GM12878 (cell line): ENCODE measurements at regions not wholly inside any gene's neighbourhood (a gene's known extent, or its start where the extent isn't known, plus 50 kb on each side); places are given as distances from the start of the nearest gene placed in this dataset.

ENCODE experiments used
- ATAC-seq: fragments of 200-7000 bp; cut with Tn5 transposase; 3 replicates; pipeline ENCODE4 v1.9.1; 2020; ENCODE audit warnings: mild to moderate bottlenecking, moderate library complexity
- BruUV-seq: library from RNA; stranded (reverse); fragments of 400-500 nt; replicated peaks from 2 replicates; lab custom pipeline; 2021; lab: Mats Ljungman, UMichigan
- CTCF ChIA-PET: fragments of 300-600 bp; sonication (Branson Sonifier 250); formaldehyde crosslinking; extraction: SDS; loops from one replicate; lab custom pipeline; 2021; ENCODE audit warnings: inconsistent platforms; lab: Yijun Ruan, JAX
- POLR2A ChIA-PET: fragments of 350-600 bp; formaldehyde crosslinking; extraction: SDS; loops from one replicate; lab custom pipeline; 2021; ENCODE audit warnings: inconsistent platforms; lab: Charles Lee
- RAD21 ChIA-PET: fragments of 300-600 bp; sonication (Branson Sonifier 250); formaldehyde crosslinking; loops from one replicate; lab custom pipeline; 2023; ENCODE audit warnings: antibody characterized with exemption; ENCODE audit not compliant: unreplicated experiment; lab: Charles Lee
- SMC1A ChIA-PET: fragments of 300-600 bp; sonication (Branson Sonifier 250); formaldehyde crosslinking; loops from one replicate; lab custom pipeline; 2023; ENCODE audit not compliant: unreplicated experiment, uncharacterized antibody; lab: Charles Lee
- DNase-seq: peaks from one replicate; pipeline ENCODE4 v3.0.0-alpha.2; 2011; ENCODE audit warnings: low read depth, low spot score
- FAIRE-seq: peaks from 3 replicates; lab custom pipeline; 2011; peaks lifted over from hg19 to GRCh38; lab: Jason Lieb, UNC
- H2AFZ ChIP-seq: 2 replicates; pipeline ENCODE4 v1.6.0; 2011; ENCODE audit warnings: low read depth, low read length, control low read depth; ENCODE audit not compliant: control insufficient read depth
- H3K27ac ChIP-seq: 2 replicates; pipeline ENCODE4 v1.5.1; 2011; ENCODE audit warnings: control low read depth; ENCODE audit not compliant: control insufficient read depth, insufficient read depth
- H3K27me3 ChIP-seq, 2 experiments: replicated peaks in 1 of 2; 2 replicates each; pipeline versions ENCODE4 v1.6.0 to v1.6.1; 2011; ENCODE audit warnings: low read length in 1 of 2; ENCODE audit not compliant: control insufficient read depth in 2 of 2, insufficient read depth in 2 of 2
- H3K36me3 ChIP-seq, 2 experiments: 2 replicates each; pipeline ENCODE4 v1.5.1; 2011; ENCODE audit warnings: low read length in 1 of 2; ENCODE audit not compliant: control insufficient read depth in 2 of 2, insufficient read depth in 2 of 2
- H3K4me1 ChIP-seq: 2 replicates; pipeline ENCODE4 v1.6.1; 2011; ENCODE audit warnings: mild to moderate bottlenecking, low read length, moderate library complexity, mixed read lengths; ENCODE audit not compliant: control insufficient read depth, insufficient read depth
- H3K4me2 ChIP-seq: 2 replicates; pipeline ENCODE4 v1.6.0; 2011; ENCODE audit warnings: control low read depth; ENCODE audit not compliant: control insufficient read depth, insufficient read depth
- H3K4me3 ChIP-seq: fragments of 200-600 bp; sonication (generic); 2 replicates; pipeline ENCODE4 v1.5.1; 2016
- H3K79me2 ChIP-seq: 2 replicates; pipeline ENCODE4 v1.6.0; 2011; ENCODE audit warnings: low read length; ENCODE audit not compliant: control insufficient read depth, insufficient read depth
- H3K9ac ChIP-seq: 2 replicates; pipeline ENCODE4 v1.8.0; 2011; ENCODE audit warnings: low read length, control low read depth, mixed read lengths; ENCODE audit not compliant: control insufficient read depth, insufficient read depth
- H3K9me3 ChIP-seq: replicated peaks from 3 replicates; pipeline ENCODE4 v1.5.1; 2011; ENCODE audit warnings: mild to moderate bottlenecking, low read length; ENCODE audit not compliant: control insufficient read depth, insufficient read depth
- H4K20me1 ChIP-seq: 2 replicates; pipeline ENCODE4 v1.6.0; 2011; ENCODE audit not compliant: control insufficient read depth, insufficient read depth
- FOXM1 ChIP-seq: IDR thresholded peaks from 2 replicates; pipeline ENCODE4 v1.6.1; 2012; ENCODE audit warnings: low read depth, mild to moderate bottlenecking, inconsistent platforms, low read length, moderate library complexity
- JUND ChIP-seq: IDR thresholded peaks from 2 replicates; pipeline ENCODE4 v1.6.1; 2012; ENCODE audit warnings: low read depth, mild to moderate bottlenecking, low read length, improper control_type of control experiment, moderate library complexity
- RBBP5 ChIP-seq: fragments of 200-600 bp; sonication (generic); conservative IDR thresholded peaks from 2 replicates; pipeline ENCODE4 v1.6.1; 2016
- RUNX3 ChIP-seq: IDR thresholded peaks from 2 replicates; pipeline ENCODE4 v1.6.1; 2012; ENCODE audit warnings: low read length, inconsistent platforms
- ZBED1 ChIP-seq: IDR thresholded peaks from 2 replicates; pipeline ENCODE4 v1.6.1; 2016; ENCODE audit warnings: borderline replicate concordance
- ZBTB40 ChIP-seq: fragments of 450-650 bp; IDR thresholded peaks from 2 replicates; pipeline ENCODE4 v1.6.1; 2016; ENCODE audit warnings: mild to moderate bottlenecking, moderate library complexity, borderline replicate concordance
- ZNF592 ChIP-seq: fragments of 450-650 bp; IDR thresholded peaks from 2 replicates; pipeline ENCODE4 v1.6.1; 2017; ENCODE audit warnings: mild to moderate bottlenecking, moderate library complexity
- WGBS: methylation state at CpG from one replicate; pipeline ENCODE4 v1.1.6; 2016; ENCODE audit warnings: low lambda C conversion rate; ENCODE audit not compliant: insufficient replicate concordance, insufficient coverage; ENCODE audit errors: missing lambda C conversion rate; 5-methylcytosine and 5-hydroxymethylcytosine counted together
- in situ Hi-C: fragments of 300-500 bp; cut with MboI; formaldehyde crosslinking; loops from 9 replicates; pipeline ENCODE4 v1.14.3; 2018; ENCODE audit warnings: mixed read lengths
- intact Hi-C: fragments of 100-400 bp; cut with micrococcal nuclease; formaldehyde crosslinking; loops from one replicate; pipeline ENCODE4 v1.14.2; 2022; ENCODE audit not compliant: unreplicated experiment
- TF ChIP-seq, protein P1 (sequence below): fragments of 150-350 bp; IDR thresholded peaks from 2 replicates; pipeline ENCODE4 v1.6.1; 2016; ENCODE audit warnings: low read depth, low read length
- TF ChIP-seq, protein P2 (sequence below): IDR thresholded peaks from 2 replicates; pipeline ENCODE4 v1.6.1; 2011; ENCODE audit warnings: mild to moderate bottlenecking, low read depth, low read length, moderate library complexity; ENCODE audit not compliant: insufficient replicate concordance

DNA sequence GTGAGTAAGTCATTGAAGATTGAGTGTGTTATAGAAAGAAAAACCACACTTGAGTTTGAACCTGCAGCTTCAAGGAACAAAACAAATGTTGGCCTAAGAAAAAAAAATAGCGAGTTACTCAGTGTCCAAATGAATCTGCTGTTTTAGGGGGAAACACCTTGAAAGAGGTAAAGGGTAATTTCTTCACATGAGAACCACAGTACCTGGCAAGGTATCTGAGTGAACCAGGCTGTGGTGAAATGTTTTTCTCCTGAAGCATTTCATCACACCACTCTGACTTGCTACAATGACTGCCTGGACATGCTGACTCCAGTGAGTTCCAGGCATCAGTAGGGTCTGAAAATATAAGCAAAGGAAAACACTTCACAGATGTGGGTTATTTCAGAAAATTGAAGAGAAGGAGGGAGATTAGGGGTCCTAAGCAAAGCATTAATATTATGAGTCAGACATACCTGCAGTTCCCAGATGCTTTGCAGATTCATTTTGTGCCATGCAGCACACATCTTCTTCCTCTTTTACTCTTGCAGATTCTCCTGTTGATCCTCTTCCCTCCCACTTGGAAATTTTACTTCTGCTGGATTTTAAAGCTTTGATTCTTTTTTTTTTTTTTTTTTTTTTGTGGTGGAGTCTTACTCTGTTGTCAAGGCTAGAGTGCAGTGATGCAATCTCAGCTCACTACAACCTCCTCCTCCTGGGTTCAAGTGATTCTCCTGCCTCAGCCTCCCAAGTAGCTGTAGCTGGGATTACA lies 206.2 kb upstream of the SGK1 start:
- ATAC-seq (no peak), DNase-seq (no peak), FAIRE-seq (no peak)
- Histone ChIP-seq H4K20me1 (no peaks in the 10 kb centered on the region), H3K27me3 (peaks cover 0 to 2% of the 10 kb centered on the region in 2 experiments; a peak in 2 of 4 replicates), H3K9me3 (no peaks in the 10 kb centered on the region), H3K4me1 (no peaks in the 10 kb centered on the region), H3K4me2 (no peak overlapping the region), H3K36me3 (no peaks in the 10 kb centered on the region), H3K27ac (no peak overlapping the region), H2AFZ (no peak overlapping the region), H3K9ac (no peak overlapping the region), H3K79me2 (no peaks in the 10 kb centered on the region), H3K4me3 (no peak overlapping the region)
- BruUV-seq = no TSS peak
- intact Hi-C loops (loop anchor here (10.0 kb wide), 1 partner anchor 349 kb away; no protein-coding TSS in a partner anchor), in situ Hi-C loops (no loop called here)
- POLR2A ChIA-PET = no interaction called here
- 0% methylated on average over 1 of the region's 1 CpG for WGBS
- CTCF ChIA-PET = interaction anchor here (1.2 kb wide), 1 partner anchor 8 kb away, joined by 3 read pairs; no protein-coding TSS in a partner anchor
- SMC1A ChIA-PET = no interaction called here
- RAD21 ChIA-PET = interaction anchor here (0.7 kb wide), 1 partner anchor 297 kb away, joined by 3 read pairs; no protein-coding TSS in a partner anchor
- TF ChIP-seq JUND = no peak
- TF ChIP-seq ZBTB40 = no peak
- no peak for TF ChIP-seq RBBP5
- no peak for TF ChIP-seq ZNF592
- TF ChIP-seq RUNX3 = no peak
- TF ChIP-seq, protein P1, sequence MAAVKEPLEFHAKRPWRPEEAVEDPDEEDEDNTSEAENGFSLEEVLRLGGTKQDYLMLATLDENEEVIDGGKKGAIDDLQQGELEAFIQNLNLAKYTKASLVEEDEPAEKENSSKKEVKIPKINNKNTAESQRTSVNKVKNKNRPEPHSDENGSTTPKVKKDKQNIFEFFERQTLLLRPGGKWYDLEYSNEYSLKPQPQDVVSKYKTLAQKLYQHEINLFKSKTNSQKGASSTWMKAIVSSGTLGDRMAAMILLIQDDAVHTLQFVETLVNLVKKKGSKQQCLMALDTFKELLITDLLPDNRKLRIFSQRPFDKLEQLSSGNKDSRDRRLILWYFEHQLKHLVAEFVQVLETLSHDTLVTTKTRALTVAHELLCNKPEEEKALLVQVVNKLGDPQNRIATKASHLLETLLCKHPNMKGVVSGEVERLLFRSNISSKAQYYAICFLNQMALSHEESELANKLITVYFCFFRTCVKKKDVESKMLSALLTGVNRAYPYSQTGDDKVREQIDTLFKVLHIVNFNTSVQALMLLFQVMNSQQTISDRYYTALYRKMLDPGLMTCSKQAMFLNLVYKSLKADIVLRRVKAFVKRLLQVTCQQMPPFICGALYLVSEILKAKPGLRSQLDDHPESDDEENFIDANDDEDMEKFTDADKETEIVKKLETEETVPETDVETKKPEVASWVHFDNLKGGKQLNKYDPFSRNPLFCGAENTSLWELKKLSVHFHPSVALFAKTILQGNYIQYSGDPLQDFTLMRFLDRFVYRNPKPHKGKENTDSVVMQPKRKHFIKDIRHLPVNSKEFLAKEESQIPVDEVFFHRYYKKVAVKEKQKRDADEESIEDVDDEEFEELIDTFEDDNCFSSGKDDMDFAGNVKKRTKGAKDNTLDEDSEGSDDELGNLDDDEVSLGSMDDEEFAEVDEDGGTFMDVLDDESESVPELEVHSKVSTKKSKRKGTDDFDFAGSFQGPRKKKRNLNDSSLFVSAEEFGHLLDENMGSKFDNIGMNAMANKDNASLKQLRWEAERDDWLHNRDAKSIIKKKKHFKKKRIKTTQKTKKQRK = no peak
- no peak for TF ChIP-seq FOXM1
- TF ChIP-seq, protein P2, sequence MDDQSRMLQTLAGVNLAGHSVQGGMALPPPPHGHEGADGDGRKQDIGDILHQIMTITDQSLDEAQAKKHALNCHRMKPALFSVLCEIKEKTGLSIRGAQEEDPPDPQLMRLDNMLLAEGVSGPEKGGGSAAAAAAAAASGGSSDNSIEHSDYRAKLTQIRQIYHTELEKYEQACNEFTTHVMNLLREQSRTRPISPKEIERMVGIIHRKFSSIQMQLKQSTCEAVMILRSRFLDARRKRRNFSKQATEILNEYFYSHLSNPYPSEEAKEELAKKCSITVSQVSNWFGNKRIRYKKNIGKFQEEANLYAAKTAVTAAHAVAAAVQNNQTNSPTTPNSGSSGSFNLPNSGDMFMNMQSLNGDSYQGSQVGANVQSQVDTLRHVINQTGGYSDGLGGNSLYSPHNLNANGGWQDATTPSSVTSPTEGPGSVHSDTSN = no peak
- no peak for TF ChIP-seq ZBED1
